ENCODE measurements at regions not wholly inside any gene's neighbourhood (a gene's known extent, or its start where the extent isn't known, plus 50 kb on each side); places are given as distances from the start of the nearest gene placed in this dataset.

GRCh38 chr1:101290922-101291561 lies 54.2 kb downstream of the S1PR1 start:
- DNase-seq: no peak

GRCh38 chr1:101291562-101292380 lies 55.0 kb downstream of the S1PR1 start:
- no peak for DNase-seq

DNA sequence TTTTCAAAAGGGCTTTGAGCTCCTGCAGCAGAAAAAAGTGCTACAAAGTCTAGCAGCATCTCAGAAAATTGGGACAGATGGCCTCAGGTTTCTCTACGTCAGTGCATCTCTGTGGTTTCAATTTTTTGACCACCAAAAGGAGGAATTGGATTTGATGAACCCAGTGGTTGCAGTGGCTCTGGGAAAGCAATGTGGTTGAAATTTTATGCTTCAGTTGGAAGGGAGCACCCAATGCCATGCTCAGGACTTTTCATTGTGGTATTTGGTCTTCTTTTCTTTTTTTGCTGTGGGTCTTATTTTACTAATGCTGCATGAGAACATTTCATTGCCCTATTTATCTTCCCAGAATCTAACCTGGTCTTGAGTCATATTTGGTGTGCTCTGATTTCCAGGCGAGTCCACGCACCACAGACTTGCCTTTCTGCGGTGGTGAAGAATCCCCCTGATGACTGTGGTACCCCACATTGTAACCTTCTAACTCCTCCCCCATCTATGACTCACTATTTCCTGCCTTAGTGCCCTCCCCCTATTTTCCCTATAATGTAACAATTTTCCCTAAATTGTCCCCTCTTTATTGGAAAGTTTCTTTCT lies 56.7 kb downstream of the S1PR1 start:
- no peak for DNase-seq

- no peak for DNase-seq
Measured at GRCh38 chr1:101295209-101295608, 58.4 kb downstream of the S1PR1 start.

- no peak for DNase-seq
Measured at GRCh38 chr1:101298663-101299062, 61.8 kb downstream of the S1PR1 start.

GRCh38 chr1:101299141-101299540 lies 62.3 kb downstream of the S1PR1 start:
- no peak for DNase-seq

DNA sequence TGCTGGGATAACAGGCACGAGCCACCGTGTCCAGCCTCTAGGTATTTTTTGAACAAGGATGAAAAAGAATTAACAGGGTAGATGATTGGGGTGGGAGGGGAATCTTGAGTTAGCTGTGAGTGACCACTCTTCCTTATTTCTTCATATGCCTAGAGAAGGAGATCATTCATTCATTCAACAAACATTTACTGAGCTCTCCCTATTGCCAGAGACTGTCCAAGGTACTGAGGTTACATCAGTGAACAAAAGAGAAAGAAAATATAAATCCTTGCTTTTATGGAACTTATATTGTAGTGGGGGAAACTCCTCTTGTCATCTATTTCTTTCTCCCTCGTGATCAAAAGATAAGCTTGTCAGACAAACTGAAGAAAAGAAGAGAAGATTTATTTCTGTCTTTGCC lies 62.9 kb downstream of the S1PR1 start:
- no peak for DNase-seq

DNA sequence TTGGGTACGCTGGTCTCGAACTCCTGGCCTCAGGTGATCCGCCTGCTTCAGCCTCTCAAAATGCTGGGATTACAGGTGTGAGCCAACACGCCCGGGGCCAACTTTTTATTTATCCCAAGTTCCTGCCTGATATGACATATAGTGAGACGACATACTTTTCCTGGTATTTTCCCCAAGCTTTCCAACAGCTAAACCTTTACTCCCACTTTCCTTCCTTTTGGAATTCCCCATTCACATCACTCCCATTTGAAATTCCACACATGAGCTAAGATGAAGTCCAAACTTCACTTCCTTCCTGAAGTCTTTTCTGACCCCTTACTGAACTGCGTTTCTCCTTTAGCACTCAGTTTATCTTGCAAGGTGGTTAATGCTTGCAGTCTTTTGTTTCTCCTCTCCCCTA lies 64.1 kb downstream of the S1PR1 start:
- DNase-seq: no peak

GRCh38 chr1:101301446-101302057 lies 64.7 kb downstream of the S1PR1 start:
- no peak for DNase-seq

DNA sequence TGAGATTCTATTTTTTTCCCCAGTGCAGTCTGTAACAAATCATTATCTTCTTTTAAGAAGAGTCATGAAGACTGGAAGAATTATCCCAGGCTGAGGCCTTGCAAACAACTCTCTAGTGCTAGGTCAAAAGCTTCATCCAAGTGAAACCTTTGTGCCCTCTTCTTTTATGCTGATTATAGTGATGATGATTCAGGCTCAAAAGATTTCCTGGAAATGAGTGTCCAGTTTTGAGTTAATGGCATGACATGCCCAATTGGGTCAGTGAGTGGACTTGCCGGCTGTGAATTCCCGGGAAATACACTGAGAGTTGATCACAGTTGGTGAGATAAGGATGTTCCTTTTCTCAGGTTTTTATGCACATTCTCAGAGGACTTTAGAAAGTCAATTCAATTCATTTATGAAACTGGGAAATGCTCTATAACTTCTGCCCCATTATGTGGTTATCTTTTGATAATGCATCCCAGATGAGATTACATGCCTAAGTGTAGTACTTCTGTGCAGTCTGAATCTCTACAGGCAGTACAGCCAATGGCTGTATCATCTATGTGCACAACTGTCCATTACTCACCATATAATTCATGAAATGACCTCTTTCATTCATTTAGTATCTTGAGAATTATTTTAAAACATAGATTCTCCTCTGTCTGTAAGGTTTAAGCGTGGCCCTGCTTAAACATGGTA lies 66.2 kb downstream of the S1PR1 start:
- no peak for DNase-seq

GRCh38 chr1:101307985-101308689 lies 71.3 kb downstream of the S1PR1 start:
- no peak for DNase-seq

DNA sequence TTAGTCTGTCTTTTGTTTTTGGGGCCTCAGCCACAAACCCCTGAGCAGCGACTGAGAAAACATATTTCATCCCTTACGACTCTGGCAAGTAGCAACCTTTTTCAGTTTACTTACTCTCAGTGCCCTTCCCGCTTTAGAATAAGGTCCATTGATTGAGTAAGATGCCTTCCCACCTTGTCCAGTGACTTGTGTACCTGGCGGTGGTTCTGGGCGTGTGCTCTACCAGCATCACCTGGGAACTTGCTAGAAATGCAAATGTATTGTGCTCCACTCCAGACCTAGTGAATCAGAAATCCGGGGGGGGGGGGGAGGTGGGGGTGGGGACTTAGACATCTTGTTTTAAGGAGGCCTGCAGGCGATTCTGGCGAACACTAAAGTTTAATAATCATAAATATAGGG lies 72.1 kb downstream of the S1PR1 start:
- DNase-seq: no peak

- DNase-seq: peak; percentile 14 to 19
Measured at GRCh38 chr1:101309334-101310311, 72.8 kb downstream of the S1PR1 start.

GRCh38 chr1:101310506-101310905 lies 73.7 kb downstream of the S1PR1 start:
- no peak for DNase-seq

- no peak for DNase-seq
Measured at GRCh38 chr1:101311146-101311920, 74.5 kb downstream of the S1PR1 start.

GRCh38 chr1:101312147-101312546 lies 75.3 kb downstream of the S1PR1 start:
- no peak for DNase-seq

- DNase-seq: peak in 1 of 2 experiments; percentile 33
Measured at GRCh38 chr1:101313356-101313755, 76.5 kb downstream of the S1PR1 start.

- no peak for DNase-seq
Measured at GRCh38 chr1:101314244-101314643, 77.4 kb downstream of the S1PR1 start.

DNA sequence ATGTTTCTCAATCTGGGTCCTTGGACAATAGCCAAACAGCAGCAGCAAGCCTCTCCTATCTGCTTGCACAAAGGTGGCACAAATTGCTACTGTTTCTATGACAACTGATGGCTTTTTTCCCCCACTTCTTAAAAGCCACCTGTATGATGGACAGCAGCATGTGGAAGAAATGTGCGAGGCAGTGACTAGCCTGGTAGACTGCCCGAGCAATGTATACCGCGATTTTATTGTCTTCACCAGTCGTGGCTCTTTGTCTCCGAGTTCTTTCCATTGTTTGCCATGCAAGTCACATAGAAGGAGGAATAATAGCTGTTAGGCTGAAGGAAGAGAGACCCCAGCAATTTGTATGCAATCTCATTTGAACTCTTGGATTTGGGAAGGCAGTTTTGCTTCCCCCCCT lies 79.4 kb downstream of the S1PR1 start:
- DNase-seq: peak; percentile 23 to 73

DNA sequence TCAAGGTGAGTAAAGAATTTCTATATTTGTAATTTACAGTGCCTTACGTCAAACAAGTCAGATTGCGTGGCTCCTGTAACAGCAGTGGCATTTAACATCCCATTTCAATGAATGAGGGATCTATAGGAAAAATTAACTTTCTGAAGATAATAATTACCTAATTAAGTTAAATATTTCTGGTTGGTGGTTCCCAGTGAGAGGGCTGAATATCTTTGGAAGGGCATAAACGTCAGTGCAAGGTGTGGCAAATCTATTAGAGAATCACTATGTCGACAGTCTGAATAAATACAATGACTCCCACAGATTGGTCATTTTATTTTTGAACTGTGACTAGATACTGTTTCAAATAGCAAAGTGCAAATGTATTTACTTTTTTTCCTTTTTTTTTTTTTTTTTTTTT lies 80.0 kb downstream of the S1PR1 start:
- no peak for DNase-seq

Measured in NCI-H2081 (cell line).